ENCODE measurements at regions not wholly inside any gene's neighbourhood (a gene's known extent, or its start where the extent isn't known, plus 50 kb on each side); places are given as distances from the start of the nearest gene placed in this dataset.

GRCh38 chr11:26143566-26144290, 188.2 kb upstream of the ANO3 start:
- POLR2A ChIA-PET = no interaction called here
- no peak for ATAC-seq

GRCh38 chr11:26144291-26144690, 187.6 kb upstream of the ANO3 start:
- TF ChIP-seq BCL3 (IDR thresholded peaks at IDR 0.05) (no peak), KDM5A (IDR thresholded peaks at IDR 0.05) (no peak), HOXB13 (CRISPR knock-in tag; IDR thresholded peaks at IDR 0.05; ENCODE audit: low read depth) (no peak), NFE2L2 (conservative IDR thresholded peaks at IDR 0.05; ENCODE audit: low read length) (no peak), TFCP2L1 (CRISPR knock-in tag; IDR thresholded peaks at IDR 0.05) (no peak), FOXS1 (CRISPR knock-in tag; IDR thresholded peaks at IDR 0.05) (no peak), RNF2 (IDR thresholded peaks at IDR 0.05; ENCODE audit: borderline replicate concordance, low read depth) (no peak), ZNF302 (CRISPR knock-in tag; IDR thresholded peaks at IDR 0.05) (no peak), ELK1 (IDR thresholded peaks at IDR 0.05; ENCODE audit: low read depth, low read length) (no peak), CTCF (IDR thresholded peaks at IDR 0.05) (no peak), NR3C1 (IDR thresholded peaks at IDR 0.05) (no peak), HOXA7 (CRISPR knock-in tag; IDR thresholded peaks at IDR 0.05) (no peak), MYC (IDR thresholded peaks at IDR 0.05; ENCODE audit: borderline replicate concordance, low read length) (no peak), JUNB (IDR thresholded peaks at IDR 0.05) (no peak), CHD4 (IDR thresholded peaks at IDR 0.05; ENCODE audit: borderline replicate concordance) (no peak), FOSL2 (IDR thresholded peaks at IDR 0.05) (no peak), FOSL2 (CRISPR knock-in tag; IDR thresholded peaks at IDR 0.05) (no peak), RCOR1 (IDR thresholded peaks at IDR 0.05; ENCODE audit: low read depth, low read length) (no peak), HDAC2 (IDR thresholded peaks at IDR 0.05) (no peak)
- DNase-seq (ENCODE audit: low read depth in 1 of 2, low spot score in 1 of 2) (no peak), ATAC-seq (no peak), FAIRE-seq (no peak)
- ChIA-PET CTCF (interaction anchor here (0.6 kb wide), 1 partner anchor 281 kb away, joined by 4 read pairs; no protein-coding TSS in a partner anchor), POLR2A (no interaction called here)
- Histone ChIP-seq H3K9me3 (no peaks in the 10 kb centered on the region), H3K4me1 (no peaks in the 10 kb centered on the region), H3K4me2 (no peak overlapping the region), H3K27ac (no peak overlapping the region), H3K4me3 (no peak overlapping the region)
- 10% methylated on average over 2 of the region's 2 CpGs for WGBS (ENCODE audit: missing lambda C conversion rate)

More at GRCh38 chr11:26143566-26144290, 188.2 kb upstream of the ANO3 start:
- Histone ChIP-seq H3K9me3 (no peaks in the 10 kb centered on the region), H3K27ac (no peak overlapping the region), H3K4me1 (no peaks in the 10 kb centered on the region), H3K4me3 (no peak overlapping the region), H3K4me2 (no peak overlapping the region)
- FAIRE-seq = no peak
- CTCF ChIA-PET = interaction anchor here (0.6 kb wide), 1 partner anchor 280 kb away, joined by 4 read pairs; no protein-coding TSS in a partner anchor
- TF ChIP-seq PHF8 (IDR thresholded peaks at IDR 0.05; ENCODE audit: borderline replicate concordance, low read depth) (no peak), CTCF (IDR thresholded peaks at IDR 0.05) (no peak), ZFP36 (IDR thresholded peaks at IDR 0.05; ENCODE audit: borderline replicate concordance, partially characterized antibody) (no peak), ZNF302 (CRISPR knock-in tag; IDR thresholded peaks at IDR 0.05) (no peak), FOSL2 (IDR thresholded peaks at IDR 0.05) (no peak), FOSL2 (CRISPR knock-in tag; IDR thresholded peaks at IDR 0.05) (no peak), HOXB13 (CRISPR knock-in tag; IDR thresholded peaks at IDR 0.05; ENCODE audit: low read depth) (no peak)
- no peak for DNase-seq (ENCODE audit: low read depth in 1 of 2, low spot score in 1 of 2)

Data from A549 (cell line).